GM23338 (cell line): ENCODE measurements at regions not wholly inside any gene's neighbourhood (a gene's known extent, or its start where the extent isn't known, plus 50 kb on each side); places are given as distances from the start of the nearest gene placed in this dataset.
A peak's percentile ranks its signal among the peaks of the same experiment; 100 is the strongest.

Experiments used
- ATAC-seq: fragments of 200-7000 bp; cut with Tn5 transposase; 3 replicates; pipeline ENCODE4 v1.9.1; 2020
- DNase-seq: peaks from one replicate; pipeline ENCODE4 v3.0.0-alpha.2; 2015; ENCODE audit warnings: low spot score
- H2AFZ ChIP-seq: fragments of 200-600 bp; sonication (generic); 2 replicates; pipeline ENCODE4 v1.8.0; 2016; ENCODE audit warnings: antibody characterized with exemption, mild to moderate bottlenecking, moderate library complexity
- H3F3A ChIP-seq: fragments of 200-600 bp; sonication (generic); replicated peaks from 2 replicates; pipeline ENCODE4 v1.8.0; 2017; ENCODE audit warnings: antibody characterized with exemption, mixed run types, low read depth
- H3K27ac ChIP-seq: fragments of 200-600 bp; sonication (generic); 2 replicates; pipeline ENCODE4 v1.6.1; 2016; ENCODE audit warnings: low read depth
- H3K27me3 ChIP-seq: fragments of 200-600 bp; sonication (generic); 2 replicates; pipeline ENCODE4 v1.8.0; 2016; ENCODE audit warnings: mild to moderate bottlenecking, mixed run types, moderate library complexity; ENCODE audit not compliant: insufficient read depth
- H3K36me3 ChIP-seq: fragments of 200-600 bp; sonication (generic); 2 replicates; pipeline ENCODE4 v1.8.0; 2016; ENCODE audit warnings: mild to moderate bottlenecking; ENCODE audit not compliant: insufficient read depth
- H3K4me1 ChIP-seq: fragments of 200-600 bp; sonication (generic); 2 replicates; pipeline ENCODE4 v1.8.0; 2016; ENCODE audit warnings: mild to moderate bottlenecking, moderate library complexity; ENCODE audit not compliant: insufficient read depth
- H3K4me2 ChIP-seq: fragments of 200-600 bp; sonication (generic); 2 replicates; pipeline ENCODE4 v1.7.1; 2017; ENCODE audit warnings: mixed run types
- H3K4me3 ChIP-seq: fragments of 200-600 bp; sonication (generic); 2 replicates; pipeline ENCODE4 v1.6.1; 2016; ENCODE audit warnings: mixed run types
- H3K79me2 ChIP-seq: fragments of 200-600 bp; sonication (generic); replicated peaks from 2 replicates; pipeline ENCODE4 v1.8.0; 2017; ENCODE audit warnings: mild to moderate bottlenecking; ENCODE audit not compliant: insufficient read depth
- H3K9me2 ChIP-seq: fragments of 200-600 bp; sonication (generic); 2 replicates; pipeline ENCODE4 v1.8.0; 2017; ENCODE audit not compliant: insufficient read depth
- H4K20me1 ChIP-seq: fragments of 200-600 bp; sonication (generic); replicated peaks from 2 replicates; pipeline ENCODE4 v1.8.0; 2017; ENCODE audit warnings: mild to moderate bottlenecking; ENCODE audit not compliant: insufficient read depth
- H3K27ac Mint-ChIP-seq: 2 replicates; pipeline ENCODE4 v1.8.0; 2020; ENCODE audit warnings: inconsistent platforms, mild to moderate bottlenecking, moderate library complexity, mixed read lengths
- H3K27me3 Mint-ChIP-seq: 3 replicates; pipeline ENCODE4 v1.8.0; 2022; ENCODE audit warnings: low read depth, mild to moderate bottlenecking, moderate library complexity, mixed read lengths, inconsistent platforms; ENCODE audit not compliant: insufficient read depth, poor library complexity
- H3K36me3 Mint-ChIP-seq: 3 replicates; pipeline ENCODE4 v1.8.0; 2021; ENCODE audit warnings: low read depth, mild to moderate bottlenecking, inconsistent platforms, moderate library complexity, mixed read lengths
- H3K4me1 Mint-ChIP-seq: 3 replicates; pipeline ENCODE4 v1.8.0; 2020; ENCODE audit warnings: mild to moderate bottlenecking, inconsistent platforms, mixed read lengths
- H3K4me3 Mint-ChIP-seq: 3 replicates; pipeline ENCODE4 v1.8.0; 2021; ENCODE audit warnings: moderate library complexity, mild to moderate bottlenecking, inconsistent platforms, mixed read lengths
- H3K9me3 Mint-ChIP-seq: 3 replicates; pipeline ENCODE4 v1.8.0; 2020; ENCODE audit warnings: moderate library complexity, mild to moderate bottlenecking, inconsistent platforms, mixed read lengths
- CREB1 ChIP-seq: fragments of 250-450 bp; sonication (Bioruptor Pico); IDR thresholded peaks from 2 replicates; pipeline ENCODE4 v1.5.0; 2020; ENCODE audit warnings: low read depth, mild to moderate bottlenecking, moderate library complexity
- ETS1 ChIP-seq: IDR thresholded peaks from 2 replicates; pipeline ENCODE4 v1.6.1; 2016; ENCODE audit warnings: antibody characterized with exemption
- EZH2 ChIP-seq: fragments of 200-600 bp; sonication (generic); IDR thresholded peaks from one replicate; pipeline ENCODE4 v1.8.0; 2017; ENCODE audit warnings: antibody characterized with exemption, mild to moderate bottlenecking, low read depth; ENCODE audit not compliant: unreplicated experiment
- EZH2phosphoT487 ChIP-seq: fragments of 200-600 bp; sonication (generic); IDR thresholded peaks from one replicate; pipeline ENCODE4 v1.8.1; 2018; ENCODE audit warnings: antibody characterized with exemption; ENCODE audit not compliant: unreplicated experiment
- JUNB ChIP-seq: IDR thresholded peaks from one replicate; pipeline ENCODE4 v1.6.1; 2016; ENCODE audit warnings: antibody characterized with exemption; ENCODE audit not compliant: unreplicated experiment
- NANOG ChIP-seq: IDR thresholded peaks from 2 replicates; pipeline ENCODE4 v1.6.1; 2016; ENCODE audit warnings: antibody characterized with exemption, borderline replicate concordance
- POLR2AphosphoS5 ChIP-seq: IDR thresholded peaks from 2 replicates; pipeline ENCODE4 v1.6.1; 2016; ENCODE audit warnings: antibody characterized with exemption, low read depth
- STAT1 ChIP-seq: IDR thresholded peaks from one replicate; pipeline ENCODE4 v1.6.1; 2016; ENCODE audit warnings: antibody characterized with exemption; ENCODE audit not compliant: unreplicated experiment
- ZNF114 ChIP-seq: fragments of 250-450 bp; sonication (Bioruptor Pico); IDR thresholded peaks from 2 replicates; pipeline ENCODE4 v1.5.0; 2020; ENCODE audit warnings: mild to moderate bottlenecking, moderate library complexity
- ZNF331 ChIP-seq: fragments of 250-450 bp; sonication (Bioruptor Pico); IDR thresholded peaks from 2 replicates; pipeline ENCODE4 v1.5.0; 2020; ENCODE audit warnings: low read depth, mild to moderate bottlenecking, moderate library complexity
- ZNF462 ChIP-seq: fragments of 250-450 bp; sonication (Bioruptor Pico); IDR thresholded peaks from 2 replicates; pipeline ENCODE4 v1.5.0; 2020; ENCODE audit warnings: mild to moderate bottlenecking, moderate library complexity
- TF ChIP-seq, protein P1 (sequence below): IDR thresholded peaks from one replicate; pipeline ENCODE4 v1.6.1; 2018; ENCODE audit warnings: antibody characterized with exemption; ENCODE audit not compliant: unreplicated experiment
- TF ChIP-seq, protein P2 (sequence below), 2 experiments: fragments of 200-600 bp in 1 of 2; sonication (generic) in 1 of 2; conservative IDR thresholded peaks; 2 replicates each; pipeline versions ENCODE4 v1.5.1 to v1.6.1; 2016 to 2017; ENCODE audit warnings: antibody characterized with exemption in 2 of 2, low read depth in 2 of 2, mild to moderate bottlenecking in 2 of 2, moderate library complexity in 1 of 2

DNA sequence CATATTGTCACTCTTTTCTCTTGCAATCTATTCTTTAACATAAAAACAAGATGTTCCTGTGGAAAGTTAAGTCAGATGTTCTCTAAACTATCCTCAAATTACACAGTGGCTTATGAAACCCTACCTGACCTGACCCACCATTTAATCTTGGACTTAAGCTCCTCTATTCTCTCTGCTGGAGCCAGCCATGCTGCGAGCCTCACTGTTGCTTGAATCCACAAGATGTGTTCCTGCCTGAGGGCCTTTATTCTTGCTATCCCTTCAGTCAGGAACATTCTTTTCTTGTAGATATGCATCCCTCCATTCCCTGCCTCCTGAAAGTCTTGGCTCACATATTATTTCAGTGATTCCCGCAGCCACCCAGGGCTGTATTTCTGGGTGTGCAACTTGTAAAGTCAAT is 283.2 kb downstream of the EPHA7 start:
- Mint-ChIP-seq H3K27ac (no peak overlapping the region), H3K4me1 (peaks cover 7% of the 10 kb centered on the region; the same call in 2 of the 3 replicates), H3K36me3 (no peaks in the 10 kb centered on the region), H3K9me3 (no peaks in the 10 kb centered on the region), H3K27me3 (peaks cover 4% of the 10 kb centered on the region), H3K4me3 (no peak overlapping the region)
- peak; percentile 22 for DNase-seq
- Histone ChIP-seq H3K4me3 (no peak overlapping the region), H3K27me3 (no peaks in the 10 kb centered on the region), H3K4me2 (no peak overlapping the region), H3K9me2 (no peaks in the 10 kb centered on the region), H3K4me1 (no peaks in the 10 kb centered on the region; the same call in 1 of the 2 replicates), H4K20me1 (no peaks in the 10 kb centered on the region), H3K79me2 (no peaks in the 10 kb centered on the region), H3F3A (no peaks in the 10 kb centered on the region), H3K36me3 (no peaks in the 10 kb centered on the region), H3K27ac (no peak overlapping the region), H2AFZ (0 out of 2 replicates have a peak overlapping the region, but pooled peaks have one; percentile 9)
- no peak for TF ChIP-seq ZNF331
- TF ChIP-seq CREB1, result no peak
- TF ChIP-seq ZNF114 (CRISPR knock-in tag), result no peak
- TF ChIP-seq EZH2phosphoT487, result no peak
- TF ChIP-seq NANOG, result no peak
- TF ChIP-seq JUNB, result no peak
- TF ChIP-seq ZNF462 (CRISPR knock-in tag), result no peak
- TF ChIP-seq, protein P1, sequence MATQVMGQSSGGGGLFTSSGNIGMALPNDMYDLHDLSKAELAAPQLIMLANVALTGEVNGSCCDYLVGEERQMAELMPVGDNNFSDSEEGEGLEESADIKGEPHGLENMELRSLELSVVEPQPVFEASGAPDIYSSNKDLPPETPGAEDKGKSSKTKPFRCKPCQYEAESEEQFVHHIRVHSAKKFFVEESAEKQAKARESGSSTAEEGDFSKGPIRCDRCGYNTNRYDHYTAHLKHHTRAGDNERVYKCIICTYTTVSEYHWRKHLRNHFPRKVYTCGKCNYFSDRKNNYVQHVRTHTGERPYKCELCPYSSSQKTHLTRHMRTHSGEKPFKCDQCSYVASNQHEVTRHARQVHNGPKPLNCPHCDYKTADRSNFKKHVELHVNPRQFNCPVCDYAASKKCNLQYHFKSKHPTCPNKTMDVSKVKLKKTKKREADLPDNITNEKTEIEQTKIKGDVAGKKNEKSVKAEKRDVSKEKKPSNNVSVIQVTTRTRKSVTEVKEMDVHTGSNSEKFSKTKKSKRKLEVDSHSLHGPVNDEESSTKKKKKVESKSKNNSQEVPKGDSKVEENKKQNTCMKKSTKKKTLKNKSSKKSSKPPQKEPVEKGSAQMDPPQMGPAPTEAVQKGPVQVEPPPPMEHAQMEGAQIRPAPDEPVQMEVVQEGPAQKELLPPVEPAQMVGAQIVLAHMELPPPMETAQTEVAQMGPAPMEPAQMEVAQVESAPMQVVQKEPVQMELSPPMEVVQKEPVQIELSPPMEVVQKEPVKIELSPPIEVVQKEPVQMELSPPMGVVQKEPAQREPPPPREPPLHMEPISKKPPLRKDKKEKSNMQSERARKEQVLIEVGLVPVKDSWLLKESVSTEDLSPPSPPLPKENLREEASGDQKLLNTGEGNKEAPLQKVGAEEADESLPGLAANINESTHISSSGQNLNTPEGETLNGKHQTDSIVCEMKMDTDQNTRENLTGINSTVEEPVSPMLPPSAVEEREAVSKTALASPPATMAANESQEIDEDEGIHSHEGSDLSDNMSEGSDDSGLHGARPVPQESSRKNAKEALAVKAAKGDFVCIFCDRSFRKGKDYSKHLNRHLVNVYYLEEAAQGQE, result no peak
- no peak for TF ChIP-seq ETS1
- TF ChIP-seq STAT1, result no peak
- no peak for TF ChIP-seq POLR2AphosphoS5
- TF ChIP-seq EZH2, result no peak
- TF ChIP-seq, protein P2, sequence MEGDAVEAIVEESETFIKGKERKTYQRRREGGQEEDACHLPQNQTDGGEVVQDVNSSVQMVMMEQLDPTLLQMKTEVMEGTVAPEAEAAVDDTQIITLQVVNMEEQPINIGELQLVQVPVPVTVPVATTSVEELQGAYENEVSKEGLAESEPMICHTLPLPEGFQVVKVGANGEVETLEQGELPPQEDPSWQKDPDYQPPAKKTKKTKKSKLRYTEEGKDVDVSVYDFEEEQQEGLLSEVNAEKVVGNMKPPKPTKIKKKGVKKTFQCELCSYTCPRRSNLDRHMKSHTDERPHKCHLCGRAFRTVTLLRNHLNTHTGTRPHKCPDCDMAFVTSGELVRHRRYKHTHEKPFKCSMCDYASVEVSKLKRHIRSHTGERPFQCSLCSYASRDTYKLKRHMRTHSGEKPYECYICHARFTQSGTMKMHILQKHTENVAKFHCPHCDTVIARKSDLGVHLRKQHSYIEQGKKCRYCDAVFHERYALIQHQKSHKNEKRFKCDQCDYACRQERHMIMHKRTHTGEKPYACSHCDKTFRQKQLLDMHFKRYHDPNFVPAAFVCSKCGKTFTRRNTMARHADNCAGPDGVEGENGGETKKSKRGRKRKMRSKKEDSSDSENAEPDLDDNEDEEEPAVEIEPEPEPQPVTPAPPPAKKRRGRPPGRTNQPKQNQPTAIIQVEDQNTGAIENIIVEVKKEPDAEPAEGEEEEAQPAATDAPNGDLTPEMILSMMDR (conservative IDR thresholded peaks at IDR 0.05; ENCODE audit: low read depth in 2 of 2), result no peak
- no peak for ATAC-seq
